ENCODE measurements at regions not wholly inside any gene's neighbourhood (a gene's known extent, or its start where the extent isn't known, plus 50 kb on each side); places are given as distances from the start of the nearest gene placed in this dataset.

DNA sequence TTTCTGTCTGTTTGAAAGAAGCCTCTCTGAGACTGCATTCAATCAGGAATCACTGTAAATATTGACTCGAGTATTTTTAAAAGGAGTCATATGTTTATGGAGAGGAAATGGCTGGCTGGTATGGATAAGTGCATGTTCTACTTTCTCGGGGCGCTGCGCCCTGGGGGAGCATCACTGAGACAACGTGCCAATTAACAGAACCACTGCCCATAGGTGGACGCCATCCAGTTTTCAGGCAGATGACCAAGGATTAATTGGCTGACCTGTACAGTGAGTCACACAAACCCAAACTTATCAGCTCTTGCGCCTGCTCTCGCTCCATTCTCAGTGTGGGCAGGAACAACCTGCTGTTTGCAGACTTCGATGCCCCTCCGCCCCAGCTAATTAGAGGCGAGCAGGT, 571.2 kb downstream of the QKI start:
- DNase-seq: no peak
- Mint-ChIP-seq H3K4me3 (no peak overlapping the region), H3K27me3 (no peaks in the 10 kb centered on the region), H3K36me3 (ENCODE audit: low read depth) (no peaks in the 10 kb centered on the region), H3K9me3 (no peaks in the 10 kb centered on the region), H3K27ac (no peak overlapping the region), H3K4me1 (no peaks in the 10 kb centered on the region)
- POLR2A ChIA-PET: no interaction called here
- CTCF ChIA-PET: no interaction called here

DNA sequence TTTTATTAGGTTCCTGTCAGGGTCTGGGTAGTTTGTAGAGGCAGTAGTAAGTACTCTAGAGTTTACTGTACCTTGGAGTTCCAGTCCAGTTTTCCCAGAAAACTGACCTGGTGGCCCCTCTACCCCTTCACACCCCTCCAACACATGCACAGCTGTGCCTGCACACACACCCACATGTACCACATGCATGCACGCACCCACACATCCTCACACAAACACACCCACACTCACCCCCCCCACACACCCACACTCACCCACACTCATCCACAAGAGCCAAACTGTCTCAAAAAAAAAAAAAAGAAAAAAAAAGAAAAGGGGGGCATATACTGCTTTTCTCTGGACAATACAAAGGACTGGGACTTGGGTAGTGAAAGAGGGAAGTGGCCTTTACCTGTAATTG, 570.5 kb downstream of the QKI start:
- H3K4me1 Mint-ChIP-seq: no peaks in the 10 kb centered on the region
- CTCF ChIA-PET: no interaction called here

DNA sequence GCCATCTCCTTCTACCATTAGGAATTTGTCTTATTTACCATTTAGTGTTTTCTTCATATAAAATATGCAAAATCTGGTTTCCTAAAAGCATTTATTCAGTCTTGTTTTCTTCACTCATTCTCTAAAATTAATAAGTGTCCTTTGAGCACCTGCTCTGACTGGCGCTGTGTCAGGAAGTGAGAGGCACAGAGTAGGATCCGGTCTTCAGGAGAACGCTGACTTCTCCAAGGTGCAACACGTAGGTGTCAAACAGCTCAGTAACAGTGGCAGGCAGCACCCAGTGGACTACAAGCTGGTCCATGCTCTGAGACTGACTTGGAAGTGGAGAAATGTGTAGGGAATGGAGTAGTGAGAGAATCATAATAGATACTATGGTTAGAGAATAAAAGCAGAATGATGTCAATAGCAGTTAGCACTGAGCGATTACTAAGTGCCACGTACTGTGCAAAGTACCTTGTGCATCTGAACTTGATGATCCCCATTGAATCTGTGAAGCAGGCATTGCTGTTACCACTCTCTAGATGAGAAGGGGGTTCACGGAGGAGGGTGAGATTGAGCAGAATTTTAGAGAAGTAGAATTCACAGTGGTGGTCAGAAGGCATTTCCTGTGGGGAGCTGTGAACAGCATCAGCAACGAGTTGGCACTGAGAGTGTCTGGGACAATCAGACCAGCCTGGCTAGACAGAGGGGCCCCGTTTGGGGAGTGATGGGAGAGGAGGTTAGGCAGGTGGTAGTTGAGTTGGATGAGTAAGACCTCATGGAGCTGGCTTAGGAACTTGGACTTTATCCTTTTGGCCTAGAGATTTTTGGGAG, 569.8 kb downstream of the QKI start:
- DNase-seq: no peak
- Mint-ChIP-seq H3K4me1 (no peaks in the 10 kb centered on the region), H3K27me3 (no peaks in the 10 kb centered on the region), H3K4me3 (no peak overlapping the region), H3K9me3 (no peaks in the 10 kb centered on the region), H3K36me3 (ENCODE audit: low read depth) (no peaks in the 10 kb centered on the region), H3K27ac (no peak overlapping the region)
- CTCF ChIA-PET: no interaction called here
- POLR2A ChIA-PET: no interaction called here

More for the DNA sequence above, 570.5 kb downstream of the QKI start:
- H3K9me3 Mint-ChIP-seq: no peaks in the 10 kb centered on the region
- H3K27me3 Mint-ChIP-seq: no peaks in the 10 kb centered on the region
- no peak overlapping the region for H3K4me3 Mint-ChIP-seq
- H3K27ac Mint-ChIP-seq: no peak overlapping the region
- no peaks in the 10 kb centered on the region for H3K36me3 Mint-ChIP-seq (ENCODE audit: low read depth)
- POLR2A ChIA-PET: no interaction called here
- DNase-seq: no peak

DNA sequence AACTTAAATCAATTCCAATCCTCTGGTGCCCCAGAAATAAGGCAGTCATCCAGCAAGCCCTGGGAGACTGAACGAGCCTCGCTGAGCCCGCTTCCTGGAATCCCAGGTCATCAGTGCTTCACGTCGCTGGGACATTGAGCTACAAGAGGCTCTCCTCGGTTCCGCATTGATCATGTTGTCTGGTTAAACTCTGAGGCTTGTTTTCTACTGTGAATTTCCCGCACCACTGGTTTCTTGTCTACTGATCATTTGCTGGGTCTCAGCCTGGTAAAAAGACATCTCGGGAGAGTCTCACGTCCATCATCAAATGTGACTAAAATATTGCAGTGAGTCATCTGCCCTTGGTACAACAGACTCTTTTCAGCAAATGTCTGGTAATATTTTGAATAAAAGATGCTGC, 569.2 kb downstream of the QKI start:
- H3K9me3 Mint-ChIP-seq: no peaks in the 10 kb centered on the region
- no peak overlapping the region for H3K4me3 Mint-ChIP-seq
- H3K36me3 Mint-ChIP-seq (ENCODE audit: low read depth): no peaks in the 10 kb centered on the region

DNA sequence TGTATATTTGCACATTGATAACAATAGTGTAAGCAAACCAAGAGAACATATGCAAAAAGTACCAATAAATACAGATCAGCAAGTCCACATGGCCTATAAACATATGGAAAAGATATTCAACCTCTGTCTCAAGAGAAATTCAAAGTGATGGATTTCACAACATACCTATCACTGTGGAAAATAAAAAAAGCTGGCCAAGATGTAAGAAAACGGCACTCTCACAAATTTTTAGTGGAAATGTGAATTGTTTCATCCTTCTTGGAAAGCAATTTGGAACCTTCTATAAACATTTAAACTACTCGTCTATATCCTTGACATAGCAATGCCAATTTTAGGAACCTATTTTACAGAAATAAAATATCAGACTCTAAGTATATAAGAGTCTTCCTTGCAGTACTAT, 559.8 kb downstream of the QKI start:
- H3K4me1 Mint-ChIP-seq: no peaks in the 10 kb centered on the region
- ChIA-PET POLR2A (no interaction called here), CTCF (no interaction called here)
- no peaks in the 10 kb centered on the region for H3K36me3 Mint-ChIP-seq (ENCODE audit: low read depth)
- H3K4me3 Mint-ChIP-seq: no peak overlapping the region
- DNase-seq: no peak
- H3K9me3 Mint-ChIP-seq: no peaks in the 10 kb centered on the region
- no peak overlapping the region for H3K27ac Mint-ChIP-seq
- no peaks in the 10 kb centered on the region for H3K27me3 Mint-ChIP-seq

More for the DNA sequence above, 569.2 kb downstream of the QKI start:
- no peak for DNase-seq
- ChIA-PET POLR2A (no interaction called here), CTCF (no interaction called here)
- Mint-ChIP-seq H3K27me3 (no peaks in the 10 kb centered on the region), H3K27ac (no peak overlapping the region), H3K4me1 (no peaks in the 10 kb centered on the region)

DNA sequence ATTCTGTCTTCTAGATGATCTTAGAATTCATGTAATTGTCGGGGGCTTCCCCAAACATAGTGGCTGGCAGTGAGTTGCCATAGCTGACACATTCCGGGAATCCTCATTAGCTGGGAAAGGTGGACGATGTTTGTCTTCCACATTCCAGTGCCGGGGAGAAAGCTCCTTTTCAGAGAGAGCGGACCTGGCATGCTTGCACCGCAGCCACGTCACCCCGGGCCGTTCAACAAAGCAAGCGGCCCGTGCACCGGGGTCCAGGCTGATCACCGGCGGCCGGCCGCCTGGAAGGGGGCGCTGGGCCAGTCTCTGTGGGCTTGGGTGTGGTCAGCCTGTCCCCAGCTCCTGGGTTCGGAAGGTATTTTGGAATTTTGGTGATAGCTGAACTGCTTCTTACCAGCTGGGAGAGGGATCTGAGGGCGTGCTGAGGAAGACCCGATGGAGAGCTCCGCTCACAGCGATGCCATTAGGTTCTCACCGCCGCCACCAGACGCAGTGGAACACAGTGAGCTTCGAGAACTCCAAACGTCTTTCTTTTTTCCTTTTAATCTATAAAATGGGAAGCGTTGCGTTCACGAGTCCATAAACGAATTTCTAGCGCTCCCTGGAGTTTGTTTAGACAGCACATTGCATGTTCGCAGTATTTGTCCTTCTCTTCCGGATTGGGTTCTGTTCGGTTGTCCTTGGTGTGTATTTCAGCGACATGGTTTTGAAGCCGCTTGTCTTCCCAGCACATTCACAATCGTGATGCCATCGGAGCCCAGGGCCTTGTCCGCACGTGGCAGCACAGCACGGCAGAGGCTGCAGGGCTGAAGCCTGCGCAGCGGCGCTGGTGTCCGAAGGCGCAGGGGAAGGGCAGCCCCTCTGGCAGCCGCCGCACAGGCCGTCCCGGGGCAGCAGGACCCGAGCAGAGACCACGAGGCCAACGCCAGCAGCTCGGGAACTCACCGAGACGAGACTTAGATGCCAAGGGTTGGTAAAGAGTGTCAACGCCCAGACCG, 557.6 kb downstream of the QKI start:
- CTCF ChIA-PET: no interaction called here

DNA sequence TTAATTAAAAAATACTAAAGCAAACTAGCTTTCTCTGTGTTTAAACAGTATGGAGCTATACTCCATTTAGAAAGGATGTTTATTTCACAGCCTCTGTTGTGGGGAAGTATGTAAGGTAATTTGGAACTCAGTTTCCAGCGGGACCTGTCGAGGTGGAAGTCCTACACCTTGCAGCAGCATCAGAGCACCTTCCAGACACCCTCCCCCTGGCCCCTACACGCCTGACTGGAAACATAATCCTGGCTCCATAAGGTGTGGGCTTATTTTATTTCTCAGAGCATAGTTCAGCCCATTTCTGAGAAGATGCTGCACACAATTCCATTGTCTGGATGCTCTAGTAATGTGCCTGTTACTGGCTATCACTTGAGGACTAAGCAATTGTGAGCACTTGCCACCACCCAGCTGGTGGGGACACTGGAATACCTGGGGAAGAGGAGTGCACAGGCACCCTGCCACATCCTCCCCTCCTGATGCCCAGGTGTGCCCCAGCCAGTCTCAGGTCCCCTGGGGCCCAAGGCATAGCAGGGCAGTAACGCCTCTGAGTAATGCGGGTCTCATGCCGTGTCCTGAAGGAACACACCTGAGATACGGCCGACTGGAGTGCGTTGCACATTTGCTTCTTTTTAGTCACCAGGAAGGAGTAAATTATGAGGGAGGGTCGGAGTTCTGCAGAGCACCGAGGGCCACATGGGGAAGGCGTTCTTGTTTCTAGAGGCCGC, 556.5 kb downstream of the QKI start:
- CTCF ChIA-PET: no interaction called here
- POLR2A ChIA-PET: no interaction called here
- Mint-ChIP-seq H3K4me1 (no peaks in the 10 kb centered on the region), H3K4me3 (no peak overlapping the region), H3K27ac (no peak overlapping the region), H3K27me3 (no peaks in the 10 kb centered on the region), H3K9me3 (no peaks in the 10 kb centered on the region), H3K36me3 (ENCODE audit: low read depth) (no peaks in the 10 kb centered on the region)
- no peak for DNase-seq

More for the DNA sequence above, 557.6 kb downstream of the QKI start:
- no peaks in the 10 kb centered on the region for H3K36me3 Mint-ChIP-seq (ENCODE audit: low read depth)
- POLR2A ChIA-PET: no interaction called here
- no peaks in the 10 kb centered on the region for H3K27me3 Mint-ChIP-seq
- H3K4me1 Mint-ChIP-seq: no peaks in the 10 kb centered on the region
- H3K9me3 Mint-ChIP-seq: no peaks in the 10 kb centered on the region
- H3K27ac Mint-ChIP-seq: no peak overlapping the region
- DNase-seq: no peak
- no peak overlapping the region for H3K4me3 Mint-ChIP-seq

DNA sequence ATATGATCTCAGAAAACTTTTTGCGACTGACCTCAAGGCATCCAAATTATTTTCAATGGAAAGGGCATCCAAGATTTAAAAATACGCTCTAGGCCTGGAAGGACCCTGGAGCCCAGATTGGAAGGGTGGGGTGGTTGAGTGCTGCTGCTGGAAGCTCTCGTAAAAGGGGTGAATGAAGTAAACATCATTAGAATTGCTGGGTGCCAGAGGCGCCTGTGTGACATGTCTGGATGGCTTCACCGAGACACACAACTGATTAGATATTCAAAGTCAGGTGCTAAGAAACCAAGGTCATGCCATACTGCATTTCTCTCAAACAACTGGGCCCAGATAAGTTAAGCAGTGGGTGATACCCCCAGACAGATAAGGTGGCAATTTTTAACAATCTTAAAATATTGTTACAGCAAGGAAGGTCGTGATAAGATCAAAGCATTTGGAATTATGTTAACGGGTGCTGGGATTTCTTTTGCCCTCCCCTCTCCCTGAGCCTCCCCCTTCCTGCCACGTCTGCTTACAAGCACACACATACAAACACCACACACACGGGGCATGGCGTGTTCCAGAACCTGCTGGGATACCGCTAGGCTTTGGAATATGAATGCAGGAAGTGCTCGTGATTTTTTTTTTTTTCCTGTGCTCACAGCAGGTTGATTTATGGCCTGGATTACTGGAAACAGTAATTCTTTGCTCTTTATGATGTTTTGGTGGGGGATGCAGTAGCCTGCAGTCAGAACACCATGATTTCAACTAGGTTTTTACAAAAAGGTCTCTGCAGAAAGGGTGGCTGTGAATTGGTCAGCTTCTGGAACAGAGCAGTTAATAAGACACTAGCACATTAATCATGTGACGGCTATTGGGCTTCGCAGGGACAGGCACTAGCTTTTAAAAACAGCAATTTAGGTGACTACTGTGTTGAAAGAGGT, 551.2 kb downstream of the QKI start:
- Mint-ChIP-seq H3K36me3 (ENCODE audit: low read depth) (no peaks in the 10 kb centered on the region), H3K4me1 (no peaks in the 10 kb centered on the region), H3K27ac (no peak overlapping the region), H3K27me3 (no peaks in the 10 kb centered on the region), H3K9me3 (no peaks in the 10 kb centered on the region), H3K4me3 (no peak overlapping the region)
- DNase-seq: no peak
- ChIA-PET CTCF (no interaction called here), POLR2A (no interaction called here)

DNA sequence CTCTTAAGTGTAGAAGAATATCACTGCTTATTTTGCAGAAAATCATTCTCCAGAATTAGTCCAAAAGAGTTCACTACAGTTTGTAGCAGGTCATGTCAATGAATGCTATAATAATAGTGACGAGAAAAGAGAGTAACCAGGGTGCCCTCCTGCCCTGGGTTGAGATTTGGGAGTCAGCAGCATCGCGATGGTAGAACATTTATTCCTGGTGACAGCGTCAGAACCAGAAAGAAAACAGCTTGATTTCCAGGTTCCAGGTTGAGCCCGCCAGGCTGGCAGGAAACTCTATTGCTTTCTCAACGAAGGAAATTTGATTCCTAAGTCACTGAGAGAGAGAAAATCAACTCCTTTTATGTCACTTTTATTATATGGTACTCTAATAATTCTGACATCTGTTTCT, 550.3 kb downstream of the QKI start:
- POLR2A ChIA-PET: no interaction called here
- CTCF ChIA-PET: no interaction called here

DNA sequence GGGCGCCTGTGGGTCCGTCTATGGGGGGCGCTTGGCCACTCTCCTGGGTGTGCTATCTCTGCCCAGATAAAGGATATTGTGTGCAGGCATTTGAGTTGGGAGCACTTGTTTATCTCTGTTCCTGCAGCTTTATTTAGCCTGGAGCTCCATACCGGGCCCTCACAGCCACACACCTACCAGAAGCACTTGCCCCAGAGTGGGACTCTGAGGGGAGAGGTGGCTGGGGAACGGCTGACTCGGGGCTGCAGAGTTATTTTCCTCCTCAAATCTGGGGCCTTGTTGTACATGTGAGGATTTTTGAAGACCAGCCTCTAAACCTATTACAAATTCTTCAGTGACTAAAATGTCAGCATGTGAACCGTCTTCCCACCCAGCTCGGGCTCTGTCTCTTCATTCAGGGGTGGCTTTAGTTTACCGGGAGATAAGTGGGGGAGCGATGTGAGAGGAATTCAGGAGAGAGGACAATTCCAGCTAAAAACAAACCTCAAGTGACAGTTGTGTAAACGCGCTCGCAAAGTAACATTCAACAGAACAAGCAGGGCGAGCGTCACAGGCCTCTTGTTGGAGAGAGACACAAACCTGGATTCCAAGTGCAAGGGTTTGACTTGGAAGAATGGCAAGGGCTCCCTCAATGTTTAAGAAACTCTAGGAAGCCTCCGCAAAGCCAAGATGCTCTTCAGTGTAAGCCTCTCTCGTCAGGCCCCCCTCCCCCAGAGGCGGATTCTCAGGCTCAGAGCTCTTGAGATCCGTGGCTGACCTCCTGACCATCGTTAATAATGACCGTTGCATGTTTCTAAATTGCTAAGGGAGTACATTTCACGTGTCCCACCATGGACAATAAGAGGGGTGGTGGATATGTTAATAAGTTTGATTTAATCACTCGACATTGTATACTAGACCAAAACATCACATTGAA, 548.9 kb downstream of the QKI start:
- POLR2A ChIA-PET: no interaction called here
- CTCF ChIA-PET: no interaction called here
- no peaks in the 10 kb centered on the region for H3K9me3 Mint-ChIP-seq
- H3K4me3 Mint-ChIP-seq: no peak overlapping the region
- no peaks in the 10 kb centered on the region for H3K27me3 Mint-ChIP-seq
- no peaks in the 10 kb centered on the region for H3K4me1 Mint-ChIP-seq
- H3K36me3 Mint-ChIP-seq (ENCODE audit: low read depth): no peaks in the 10 kb centered on the region
- no peak for DNase-seq
- H3K27ac Mint-ChIP-seq: no peak overlapping the region

More for the DNA sequence above, 550.3 kb downstream of the QKI start:
- H3K9me3 Mint-ChIP-seq: no peaks in the 10 kb centered on the region
- H3K36me3 Mint-ChIP-seq (ENCODE audit: low read depth): no peaks in the 10 kb centered on the region
- H3K27me3 Mint-ChIP-seq: no peaks in the 10 kb centered on the region
- H3K4me1 Mint-ChIP-seq: no peaks in the 10 kb centered on the region
- no peak overlapping the region for H3K27ac Mint-ChIP-seq
- no peak overlapping the region for H3K4me3 Mint-ChIP-seq
- no peak for DNase-seq

DNA sequence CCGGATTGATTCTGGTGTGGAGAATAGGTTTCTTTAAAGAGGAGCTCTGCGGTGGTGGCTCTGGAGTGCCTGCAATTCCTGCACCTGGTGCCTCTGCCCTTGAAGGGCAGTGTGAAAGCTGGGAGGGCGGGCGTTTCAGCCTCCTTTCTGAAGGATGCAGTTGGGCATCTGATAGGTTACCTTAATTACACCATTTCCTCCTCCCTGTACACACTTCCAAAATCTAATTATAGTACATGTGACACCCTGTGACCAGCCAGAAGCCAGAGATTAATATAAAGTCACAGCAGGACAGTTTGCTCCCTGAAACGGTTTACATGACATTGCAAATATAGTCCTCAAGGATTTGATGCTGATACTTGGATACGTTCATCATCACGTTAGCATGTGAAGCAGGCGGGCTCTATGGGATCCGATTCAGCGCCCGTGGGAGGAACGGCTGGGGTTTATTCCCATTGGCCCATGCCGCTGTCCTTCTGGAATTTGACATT, 548.2 kb downstream of the QKI start:
- Mint-ChIP-seq H3K4me1 (no peaks in the 10 kb centered on the region), H3K36me3 (ENCODE audit: low read depth) (no peaks in the 10 kb centered on the region), H3K4me3 (no peak overlapping the region), H3K9me3 (no peaks in the 10 kb centered on the region), H3K27me3 (no peaks in the 10 kb centered on the region), H3K27ac (no peak overlapping the region)
- ChIA-PET POLR2A (no interaction called here), CTCF (no interaction called here)
- DNase-seq: no peak
